ENCODE measurements at regions not wholly inside any gene's neighbourhood (a gene's known extent, or its start where the extent isn't known, plus 50 kb on each side); places are given as distances from the start of the nearest gene placed in this dataset.

GRCh38 chr2:160730296-160730995 is 236.8 kb upstream of the RBMS1 start:
- peaks cover 18% of the 10 kb centered on the region for H3K4me1 Mint-ChIP-seq (ENCODE audit: low read depth)
- H3K36me3 Mint-ChIP-seq (ENCODE audit: low read depth) = no peaks in the 10 kb centered on the region
- H3K27me3 Mint-ChIP-seq = peaks cover 8% of the 10 kb centered on the region
- H3K9me3 Mint-ChIP-seq = peaks cover 10% of the 10 kb centered on the region
- intact Hi-C loops (cut with micrococcal nuclease) = no loop called here
- no peak overlapping the region for H3K4me3 Mint-ChIP-seq
- H3K27ac Mint-ChIP-seq = no peak overlapping the region

- H3K4me1 Mint-ChIP-seq (ENCODE audit: low read depth) = peaks cover 9% of the 10 kb centered on the region
- H3K27me3 Mint-ChIP-seq = peaks cover 8% of the 10 kb centered on the region
- intact Hi-C loops (cut with micrococcal nuclease) = no loop called here
- peaks cover 10% of the 10 kb centered on the region for H3K9me3 Mint-ChIP-seq
- H3K4me3 Mint-ChIP-seq = no peak overlapping the region
- H3K36me3 Mint-ChIP-seq (ENCODE audit: low read depth) = no peaks in the 10 kb centered on the region
- H3K27ac Mint-ChIP-seq = no peak overlapping the region
These were observed 237.8 kb upstream of the RBMS1 start for GRCh38 chr2:160731415-160731814.

- Mint-ChIP-seq H3K27me3 (peaks cover 8% of the 10 kb centered on the region), H3K4me1 (ENCODE audit: low read depth) (peaks cover 4% of the 10 kb centered on the region), H3K9me3 (peaks cover 10% of the 10 kb centered on the region), H3K4me3 (no peak overlapping the region), H3K27ac (no peak overlapping the region), H3K36me3 (ENCODE audit: low read depth) (no peaks in the 10 kb centered on the region)
- intact Hi-C loops (cut with micrococcal nuclease) = no loop called here
These were observed 238.2 kb upstream of the RBMS1 start for GRCh38 chr2:160731856-160732255.

- Mint-ChIP-seq H3K4me3 (no peak overlapping the region), H3K9me3 (peaks cover 10% of the 10 kb centered on the region), H3K27me3 (peaks cover 2% of the 10 kb centered on the region), H3K4me1 (ENCODE audit: low read depth) (no peaks in the 10 kb centered on the region), H3K27ac (no peak overlapping the region), H3K36me3 (ENCODE audit: low read depth) (no peaks in the 10 kb centered on the region)
- intact Hi-C loops (cut with micrococcal nuclease) = no loop called here
These were observed 242.1 kb upstream of the RBMS1 start for GRCh38 chr2:160735696-160736095.

- Mint-ChIP-seq H3K27me3 (peaks cover 2% of the 10 kb centered on the region), H3K4me3 (no peak overlapping the region), H3K9me3 (peaks cover 10% of the 10 kb centered on the region), H3K36me3 (ENCODE audit: low read depth) (no peaks in the 10 kb centered on the region), H3K4me1 (ENCODE audit: low read depth) (no peaks in the 10 kb centered on the region), H3K27ac (no peak overlapping the region)
- intact Hi-C loops (cut with micrococcal nuclease) = no loop called here
These were observed 242.8 kb upstream of the RBMS1 start for GRCh38 chr2:160736148-160737028.

- Mint-ChIP-seq H3K36me3 (ENCODE audit: low read depth) (no peaks in the 10 kb centered on the region), H3K27me3 (peaks cover 2% of the 10 kb centered on the region), H3K4me1 (ENCODE audit: low read depth) (peaks cover 3% of the 10 kb centered on the region), H3K4me3 (no peak overlapping the region), H3K27ac (no peak overlapping the region), H3K9me3 (peaks cover 10% of the 10 kb centered on the region)
- intact Hi-C loops (cut with micrococcal nuclease) = no loop called here
These were observed 243.6 kb upstream of the RBMS1 start for GRCh38 chr2:160737247-160737646.

- intact Hi-C loops (cut with micrococcal nuclease) = no loop called here
- no peak overlapping the region for H3K4me3 Mint-ChIP-seq
- H3K27ac Mint-ChIP-seq = no peak overlapping the region
- H3K36me3 Mint-ChIP-seq (ENCODE audit: low read depth) = no peaks in the 10 kb centered on the region
- peaks cover 8% of the 10 kb centered on the region for H3K4me1 Mint-ChIP-seq (ENCODE audit: low read depth)
- no peaks in the 10 kb centered on the region for H3K9me3 Mint-ChIP-seq
- H3K27me3 Mint-ChIP-seq = no peaks in the 10 kb centered on the region
These were observed 247.7 kb upstream of the RBMS1 start for GRCh38 chr2:160741271-160741670.

GRCh38 chr2:160741815-160742214 is 248.2 kb upstream of the RBMS1 start:
- Mint-ChIP-seq H3K4me1 (ENCODE audit: low read depth) (peaks cover 8% of the 10 kb centered on the region), H3K27ac (no peak overlapping the region), H3K27me3 (no peaks in the 10 kb centered on the region), H3K4me3 (no peak overlapping the region), H3K9me3 (no peaks in the 10 kb centered on the region), H3K36me3 (ENCODE audit: low read depth) (no peaks in the 10 kb centered on the region)
- intact Hi-C loops (cut with micrococcal nuclease) = no loop called here

- no peaks in the 10 kb centered on the region for H3K9me3 Mint-ChIP-seq
- no peaks in the 10 kb centered on the region for H3K36me3 Mint-ChIP-seq (ENCODE audit: low read depth)
- no peak overlapping the region for H3K4me3 Mint-ChIP-seq
- H3K27ac Mint-ChIP-seq = no peak overlapping the region
- H3K4me1 Mint-ChIP-seq (ENCODE audit: low read depth) = peaks cover 8% of the 10 kb centered on the region
- no peaks in the 10 kb centered on the region for H3K27me3 Mint-ChIP-seq
- intact Hi-C loops (cut with micrococcal nuclease) = no loop called here
These were observed 249.1 kb upstream of the RBMS1 start for GRCh38 chr2:160742667-160743066.

- H3K27me3 Mint-ChIP-seq = peaks cover 2% of the 10 kb centered on the region
- no peaks in the 10 kb centered on the region for H3K9me3 Mint-ChIP-seq
- no peak overlapping the region for H3K4me3 Mint-ChIP-seq
- H3K4me1 Mint-ChIP-seq (ENCODE audit: low read depth) = peaks cover 6% of the 10 kb centered on the region
- no peaks in the 10 kb centered on the region for H3K36me3 Mint-ChIP-seq (ENCODE audit: low read depth)
- intact Hi-C loops (cut with micrococcal nuclease) = no loop called here
- H3K27ac Mint-ChIP-seq = no peak overlapping the region
These were observed 254.0 kb upstream of the RBMS1 start for GRCh38 chr2:160747501-160748170.

GRCh38 chr2:160751021-160751420 is 257.4 kb upstream of the RBMS1 start:
- Mint-ChIP-seq H3K4me1 (ENCODE audit: low read depth) (peaks cover 6% of the 10 kb centered on the region), H3K36me3 (ENCODE audit: low read depth) (peaks cover 5% of the 10 kb centered on the region), H3K27me3 (peaks cover 2% of the 10 kb centered on the region), H3K27ac (no peak overlapping the region), H3K9me3 (peaks cover 11% of the 10 kb centered on the region), H3K4me3 (no peak overlapping the region)
- intact Hi-C loops (cut with micrococcal nuclease) = no loop called here

GRCh38 chr2:160752475-160753330 is 259.1 kb upstream of the RBMS1 start:
- peaks cover 11% of the 10 kb centered on the region for H3K9me3 Mint-ChIP-seq
- H3K27ac Mint-ChIP-seq = no peak overlapping the region
- H3K4me3 Mint-ChIP-seq = no peak overlapping the region
- H3K4me1 Mint-ChIP-seq (ENCODE audit: low read depth) = peaks cover 6% of the 10 kb centered on the region
- intact Hi-C loops (cut with micrococcal nuclease) = no loop called here
- H3K36me3 Mint-ChIP-seq (ENCODE audit: low read depth) = peaks cover 5% of the 10 kb centered on the region
- H3K27me3 Mint-ChIP-seq = peaks cover 2% of the 10 kb centered on the region

- Mint-ChIP-seq H3K4me1 (ENCODE audit: low read depth) (peaks cover 6% of the 10 kb centered on the region), H3K27ac (no peak overlapping the region), H3K27me3 (peaks cover 2% of the 10 kb centered on the region), H3K9me3 (peaks cover 11% of the 10 kb centered on the region), H3K4me3 (no peak overlapping the region), H3K36me3 (ENCODE audit: low read depth) (peaks cover 5% of the 10 kb centered on the region)
- intact Hi-C loops (cut with micrococcal nuclease) = no loop called here
These were observed 259.7 kb upstream of the RBMS1 start for GRCh38 chr2:160753331-160753654.

Data from dendritic cell treated with granulocyte-macrophage colony-stimulating factor and Interleukin-4, amounts not matched to agents 40 ng/mL and 50 ng/mL, for 4 days (primary cell).